Mesendoderm (in vitro differentiated cells): ENCODE measurements at regions not wholly inside any gene's neighbourhood (a gene's known extent, or its start where the extent isn't known, plus 50 kb on each side); places are given as distances from the start of the nearest gene placed in this dataset.
A peak's percentile ranks its signal among the peaks of the same experiment; 100 is the strongest.

Experiments used
- DNase-seq: peaks from one replicate; pipeline ENCODE4 v3.0.0; 2013
- H2AK5ac ChIP-seq: 2 replicates; pipeline ENCODE4 v1.6.1; 2013; ENCODE audit warnings: low read length, inconsistent platforms
- H2BK120ac ChIP-seq: 2 replicates; pipeline ENCODE4 v1.6.1; 2013; ENCODE audit warnings: low read depth, mild to moderate bottlenecking, low read length, moderate library complexity, mixed read lengths
- H2BK15ac ChIP-seq: replicated peaks from 2 replicates; pipeline ENCODE4 v1.6.1; 2013; ENCODE audit warnings: low read depth, mild to moderate bottlenecking, moderate library complexity
- H2BK5ac ChIP-seq: 2 replicates; pipeline ENCODE4 v1.6.1; 2013; ENCODE audit warnings: low read length, inconsistent platforms
- H3K18ac ChIP-seq: 2 replicates; pipeline ENCODE4 v1.6.1; 2013; ENCODE audit warnings: mild to moderate bottlenecking, low read length, mixed read lengths
- H3K23ac ChIP-seq: one replicate; pipeline ENCODE4 v1.6.1; 2013; ENCODE audit warnings: low read length
- H3K27ac ChIP-seq: 2 replicates; pipeline ENCODE4 v1.5.1; 2013; ENCODE audit warnings: low read depth, mild to moderate bottlenecking, inconsistent platforms, low read length, moderate library complexity
- H3K27me3 ChIP-seq: 2 replicates; pipeline ENCODE4 v1.6.1; 2013; ENCODE audit warnings: low read length, control low read depth, mild to moderate bottlenecking, inconsistent platforms; ENCODE audit not compliant: insufficient read depth, poor library complexity
- H3K36me3 ChIP-seq: 2 replicates; pipeline ENCODE4 v1.6.1; 2013; ENCODE audit warnings: low read length, inconsistent platforms; ENCODE audit not compliant: control insufficient read depth, insufficient read depth
- H3K4ac ChIP-seq: one replicate; pipeline ENCODE4 v1.6.1; 2013; ENCODE audit warnings: low read depth, mild to moderate bottlenecking, low read length, moderate library complexity
- H3K4me1 ChIP-seq: 2 replicates; pipeline ENCODE4 v1.6.1; 2013; ENCODE audit warnings: low read depth, low read length, inconsistent platforms; ENCODE audit not compliant: control insufficient read depth
- H3K4me2 ChIP-seq: 2 replicates; pipeline ENCODE4 v1.6.1; 2013; ENCODE audit warnings: low read length
- H3K4me3 ChIP-seq: 2 replicates; pipeline ENCODE4 v1.5.1; 2013; ENCODE audit warnings: mild to moderate bottlenecking, low read length
- H3K56ac ChIP-seq: one replicate; pipeline ENCODE4 v1.6.1; 2013; ENCODE audit warnings: low read length
- H3K79me1 ChIP-seq: 2 replicates; pipeline ENCODE4 v1.6.1; 2013; ENCODE audit warnings: low read length, inconsistent platforms
- H3K79me2 ChIP-seq: 2 replicates; pipeline ENCODE4 v1.6.1; 2013; ENCODE audit warnings: mild to moderate bottlenecking, low read length; ENCODE audit not compliant: control insufficient read depth, insufficient read depth
- H3K9ac ChIP-seq: 2 replicates; pipeline ENCODE4 v1.6.1; 2013; ENCODE audit warnings: low read length, inconsistent platforms
- H4K5ac ChIP-seq: one replicate; pipeline ENCODE4 v1.6.1; 2013; ENCODE audit warnings: low read length
- H4K8ac ChIP-seq: one replicate; pipeline ENCODE4 v1.6.1; 2013; ENCODE audit warnings: low read depth, mild to moderate bottlenecking, control low read depth, low read length, moderate library complexity
- WGBS: extraction: QIAGEN DNeasy Blood & Tissue Kit; methylation state at CpG from one replicate; pipeline ENCODE4 v1.1.7; 2013; ENCODE audit warnings: low lambda C conversion rate, missing lambda C conversion rate; ENCODE audit not compliant: insufficient coverage; ENCODE audit errors: extremely low coverage; 5-methylcytosine and 5-hydroxymethylcytosine counted together

DNA sequence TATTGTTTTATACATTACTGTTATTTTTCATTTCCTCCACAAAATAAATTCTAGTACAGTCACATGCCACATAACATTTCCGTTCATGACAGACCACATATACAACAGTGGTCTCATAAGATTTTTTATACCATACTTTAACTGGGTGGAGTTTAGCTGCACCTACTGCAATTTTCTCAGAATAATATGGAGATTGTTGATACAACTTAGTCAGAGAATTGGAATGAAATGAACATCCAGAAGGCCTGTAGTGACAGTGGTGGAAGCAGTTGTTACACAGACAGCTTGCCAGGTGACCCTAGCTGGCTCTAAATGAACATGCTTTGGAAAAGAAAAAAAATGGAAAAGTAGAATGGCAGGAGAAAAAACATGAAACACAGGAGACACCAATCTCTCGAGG lies 183.2 kb upstream of the TCF21 start:
- no peaks in the 10 kb centered on the region for H3K36me3 ChIP-seq
- no peak overlapping the region for H2BK5ac ChIP-seq
- no peak overlapping the region for H3K23ac ChIP-seq
- H3K4me3 ChIP-seq: no peak overlapping the region
- no peak overlapping the region for H3K56ac ChIP-seq
- H3K4me1 ChIP-seq: no peaks in the 10 kb centered on the region
- no peaks in the 10 kb centered on the region for H3K27me3 ChIP-seq
- H4K8ac ChIP-seq: no peak overlapping the region
- H3K79me1 ChIP-seq: no peaks in the 10 kb centered on the region
- no peaks in the 10 kb centered on the region for H3K79me2 ChIP-seq
- no CpG with 5 or more reads among the region's 2 CpGs for WGBS
- no peak overlapping the region for H2BK120ac ChIP-seq
- H4K5ac ChIP-seq: no peak overlapping the region
- H3K9ac ChIP-seq: no peak overlapping the region
- no peak for DNase-seq
- no peak overlapping the region for H3K4me2 ChIP-seq
- H2AK5ac ChIP-seq: no peak overlapping the region
- no peak overlapping the region for H3K4ac ChIP-seq
- H3K27ac ChIP-seq: no peak overlapping the region
- no peak overlapping the region for H3K18ac ChIP-seq
- H2BK15ac ChIP-seq: no peak overlapping the region

DNA sequence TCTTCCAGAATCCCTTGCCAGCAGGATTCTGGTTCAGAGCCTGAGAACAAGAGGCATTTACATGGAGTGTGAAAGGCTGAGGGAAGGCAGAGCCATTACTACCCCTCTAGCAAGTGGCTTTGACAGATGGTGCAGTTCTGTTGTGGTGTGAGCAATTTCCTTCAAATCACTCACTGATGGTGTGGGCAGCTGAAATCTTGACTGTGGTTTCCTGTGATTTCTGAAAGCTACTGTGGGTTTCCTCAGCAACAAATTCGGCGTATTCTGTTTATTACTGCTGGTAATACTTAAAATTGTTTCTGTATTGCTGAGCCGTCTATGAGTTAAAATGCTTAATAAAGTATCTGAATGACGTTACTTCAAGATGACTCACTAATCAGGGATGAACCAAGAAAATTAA lies 181.5 kb upstream of the TCF21 start:
- H2BK15ac ChIP-seq: no peak overlapping the region
- H3K79me1 ChIP-seq: no peaks in the 10 kb centered on the region
- no CpG with 5 or more reads among the region's 4 CpGs for WGBS
- no peak overlapping the region for H4K8ac ChIP-seq
- no peak overlapping the region for H4K5ac ChIP-seq
- H3K23ac ChIP-seq: no peak overlapping the region
- H3K18ac ChIP-seq: no peak overlapping the region
- DNase-seq: no peak
- no peak overlapping the region for H2AK5ac ChIP-seq
- H2BK120ac ChIP-seq: no peak overlapping the region
- H3K4me2 ChIP-seq: no peak overlapping the region
- H3K56ac ChIP-seq: no peak overlapping the region
- H3K79me2 ChIP-seq: no peaks in the 10 kb centered on the region
- H3K27me3 ChIP-seq: no peaks in the 10 kb centered on the region
- H3K27ac ChIP-seq: no peak overlapping the region
- H3K4ac ChIP-seq: no peak overlapping the region
- no peak overlapping the region for H3K4me3 ChIP-seq
- no peaks in the 10 kb centered on the region for H3K4me1 ChIP-seq
- no peaks in the 10 kb centered on the region for H3K36me3 ChIP-seq
- no peak overlapping the region for H3K9ac ChIP-seq
- no peak overlapping the region for H2BK5ac ChIP-seq

DNA sequence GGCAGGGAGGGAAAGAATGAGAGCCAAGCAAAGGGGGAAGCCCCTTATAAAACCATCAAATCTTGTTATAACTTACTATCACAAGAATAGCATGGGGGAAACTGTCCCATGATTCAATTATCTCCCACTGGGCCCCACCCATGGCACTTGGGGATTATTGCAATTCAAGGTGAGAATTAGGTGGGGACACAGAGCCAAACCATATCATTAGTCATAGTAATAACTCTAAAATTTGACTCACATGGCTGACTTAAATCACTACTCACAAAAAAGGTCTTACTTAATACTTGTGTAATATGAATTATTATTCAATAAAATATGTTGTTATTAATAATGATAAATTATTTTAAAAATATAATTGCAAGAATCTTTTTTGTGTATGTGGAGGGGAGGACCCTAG lies 178.1 kb upstream of the TCF21 start:
- Histone ChIP-seq H2BK15ac (no peak overlapping the region), H3K56ac (no peak overlapping the region), H3K79me1 (no peaks in the 10 kb centered on the region), H2BK5ac (no peak overlapping the region), H3K4me2 (no peak overlapping the region), H4K5ac (no peak overlapping the region), H3K27me3 (no peaks in the 10 kb centered on the region), H4K8ac (no peak overlapping the region), H2AK5ac (no peak overlapping the region), H3K4ac (no peak overlapping the region), H3K9ac (no peak overlapping the region), H3K4me3 (no peak overlapping the region), H3K18ac (no peak overlapping the region), H3K36me3 (no peaks in the 10 kb centered on the region), H2BK120ac (no peak overlapping the region), H3K4me1 (no peaks in the 10 kb centered on the region), H3K23ac (no peak overlapping the region), H3K79me2 (no peaks in the 10 kb centered on the region), H3K27ac (no peak overlapping the region)
- DNase-seq: no peak

DNA sequence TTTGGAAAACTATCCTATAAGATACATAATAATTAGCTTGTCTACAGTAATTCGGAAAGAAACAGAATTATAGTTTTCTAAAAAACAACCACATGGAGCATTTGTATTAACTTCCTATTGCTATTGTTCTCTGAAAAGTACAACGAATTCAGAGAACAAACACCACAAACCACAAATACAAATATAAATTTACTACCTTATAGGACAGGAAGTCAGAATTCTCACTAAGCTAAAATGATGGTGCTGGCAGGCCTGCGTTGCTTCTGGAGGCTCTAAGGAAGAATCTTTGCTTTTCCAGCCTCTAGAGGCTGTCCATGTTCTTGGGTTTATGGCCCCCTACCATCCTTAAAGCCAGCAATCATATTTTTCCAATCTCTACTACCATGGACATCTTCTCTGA lies 173.6 kb upstream of the TCF21 start:
- H2AK5ac ChIP-seq: no peak overlapping the region
- no peaks in the 10 kb centered on the region for H3K27me3 ChIP-seq
- no peaks in the 10 kb centered on the region for H3K79me2 ChIP-seq
- no peak overlapping the region for H2BK120ac ChIP-seq
- H3K4ac ChIP-seq: no peak overlapping the region
- H3K79me1 ChIP-seq: no peaks in the 10 kb centered on the region
- no peak overlapping the region for H3K23ac ChIP-seq
- no peak overlapping the region for H4K5ac ChIP-seq
- no peak overlapping the region for H3K27ac ChIP-seq
- H3K56ac ChIP-seq: no peak overlapping the region
- H3K4me2 ChIP-seq: no peak overlapping the region
- DNase-seq: no peak
- no CpG with 5 or more reads among the region's 3 CpGs for WGBS
- no peak overlapping the region for H4K8ac ChIP-seq
- H2BK15ac ChIP-seq: no peak overlapping the region
- H3K4me1 ChIP-seq: no peaks in the 10 kb centered on the region
- H3K9ac ChIP-seq: no peak overlapping the region
- no peak overlapping the region for H2BK5ac ChIP-seq
- no peak overlapping the region for H3K4me3 ChIP-seq
- H3K18ac ChIP-seq: no peak overlapping the region
- no peaks in the 10 kb centered on the region for H3K36me3 ChIP-seq

DNA sequence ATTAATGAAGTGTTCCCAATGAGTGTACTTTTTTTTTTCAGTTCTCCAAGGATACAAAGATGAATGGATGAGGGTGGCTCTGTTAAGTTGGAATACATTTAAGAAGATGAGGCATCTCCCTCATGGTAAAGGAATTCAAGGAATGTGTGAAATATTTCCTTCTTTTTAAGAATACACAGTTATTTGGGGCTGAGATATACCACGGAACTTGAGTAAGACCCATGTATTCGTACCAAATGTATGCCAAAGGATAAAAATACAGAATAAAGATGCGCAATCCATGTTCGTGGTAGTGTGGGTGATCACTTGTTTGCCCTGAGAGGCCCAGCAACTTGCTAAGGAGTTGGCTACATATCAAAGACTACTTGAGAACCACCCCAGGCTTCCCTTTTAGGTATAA lies 164.2 kb upstream of the TCF21 start:
- no peak overlapping the region for H3K4me3 ChIP-seq
- no CpG with 5 or more reads among the region's 4 CpGs for WGBS
- H2BK5ac ChIP-seq: no peak overlapping the region
- no peak overlapping the region for H3K9ac ChIP-seq
- H3K27me3 ChIP-seq: no peaks in the 10 kb centered on the region
- no peaks in the 10 kb centered on the region for H3K79me2 ChIP-seq
- H3K4me2 ChIP-seq: no peak overlapping the region
- no peak overlapping the region for H4K5ac ChIP-seq
- H3K36me3 ChIP-seq: no peaks in the 10 kb centered on the region
- no peak overlapping the region for H2BK15ac ChIP-seq
- H2AK5ac ChIP-seq: no peak overlapping the region
- H3K23ac ChIP-seq: no peak overlapping the region
- no peak overlapping the region for H3K27ac ChIP-seq
- no peaks in the 10 kb centered on the region for H3K79me1 ChIP-seq
- H2BK120ac ChIP-seq: no peak overlapping the region
- H4K8ac ChIP-seq: no peak overlapping the region
- peak; percentile 74 for DNase-seq
- H3K56ac ChIP-seq: no peak overlapping the region
- H3K4ac ChIP-seq: no peak overlapping the region
- no peaks in the 10 kb centered on the region for H3K4me1 ChIP-seq
- no peak overlapping the region for H3K18ac ChIP-seq

DNA sequence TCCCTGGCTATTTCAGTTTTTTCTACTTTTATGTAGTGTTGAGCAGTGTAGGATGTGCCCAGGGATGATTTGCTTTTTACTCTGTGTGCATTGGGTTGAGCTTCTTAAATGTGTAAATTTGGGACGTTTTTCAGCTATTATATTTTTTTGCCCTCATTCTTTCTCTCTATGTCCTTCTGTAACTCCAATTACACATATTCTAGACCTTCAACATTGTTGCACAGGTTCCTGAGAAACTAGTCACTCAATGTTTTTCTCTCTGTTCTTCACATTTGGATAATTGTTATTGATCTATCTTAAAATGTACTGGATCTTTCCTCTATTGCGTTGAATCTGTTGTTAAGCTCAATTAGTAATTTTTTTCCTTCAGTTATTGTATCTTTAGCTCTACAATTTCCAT lies 162.7 kb upstream of the TCF21 start:
- WGBS: no CpG with 5 or more reads among the region's 2 CpGs
- no peak overlapping the region for H2AK5ac ChIP-seq
- no peaks in the 10 kb centered on the region for H3K79me1 ChIP-seq

More for the DNA sequence above, 162.7 kb upstream of the TCF21 start:
- Histone ChIP-seq H4K8ac (no peak overlapping the region), H3K4me3 (no peak overlapping the region), H3K4ac (no peak overlapping the region), H3K9ac (no peak overlapping the region), H3K36me3 (no peaks in the 10 kb centered on the region), H3K79me2 (no peaks in the 10 kb centered on the region), H3K27ac (no peak overlapping the region), H3K23ac (no peak overlapping the region), H2BK15ac (no peak overlapping the region), H3K27me3 (no peaks in the 10 kb centered on the region), H2BK120ac (no peak overlapping the region), H2BK5ac (no peak overlapping the region), H3K56ac (no peak overlapping the region), H4K5ac (no peak overlapping the region), H3K4me2 (no peak overlapping the region), H3K18ac (no peak overlapping the region), H3K4me1 (no peaks in the 10 kb centered on the region)
- DNase-seq: no peak
